Breast epithelium (tissue), 3 donors: ENCODE measurements at regions not wholly inside any gene's neighbourhood (a gene's known extent, or its start where the extent isn't known, plus 50 kb on each side); places are given as distances from the start of the nearest gene placed in this dataset.

ENCODE experiments used
- POLR2A ChIP-seq: fragments of 450-650 bp; IDR thresholded peaks from one replicate; pipeline ENCODE4 v1.6.1; 2016; ENCODE audit warnings: antibody characterized with exemption, mild to moderate bottlenecking, moderate library complexity
- POLR2AphosphoS5 ChIP-seq, 3 donors: sonication (generic); formaldehyde crosslinking; IDR thresholded peaks; one replicate each; pipeline ENCODE4 v1.6.1; 2017; ENCODE audit warnings: antibody characterized with exemption in 3 of 3
- TF ChIP-seq, protein P1 (sequence below), 3 donors: fragments of 450-650 bp; IDR thresholded peaks; one replicate each; pipeline ENCODE4 v1.5.1; 2016 to 2017; ENCODE audit warnings: antibody characterized with exemption in 3 of 3, mild to moderate bottlenecking in 3 of 3, moderate library complexity in 3 of 3

DNA sequence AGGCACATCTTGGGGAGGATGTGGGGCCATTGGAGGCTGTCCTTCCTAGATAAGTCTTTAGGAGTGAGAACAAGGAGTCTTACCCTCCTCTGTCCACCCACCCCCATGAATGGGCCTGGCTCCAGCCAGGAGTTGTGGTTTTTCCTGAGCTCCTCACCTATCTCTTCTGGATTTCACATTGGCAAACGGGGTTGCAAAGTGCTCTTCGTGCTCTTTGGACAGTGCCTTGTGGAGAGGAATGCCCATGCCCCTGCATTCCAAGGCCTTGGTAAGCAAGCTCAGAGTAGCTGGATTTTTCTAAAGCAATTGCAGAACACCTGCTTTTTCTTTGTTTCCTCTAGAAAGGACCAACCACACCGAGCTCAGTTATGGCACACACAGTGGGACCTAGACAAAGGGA, 152.1 kb upstream of the CAMK1G start:
- no peak for TF ChIP-seq POLR2AphosphoS5 (IDR thresholded peaks at IDR 0.05)
- TF ChIP-seq, protein P1, sequence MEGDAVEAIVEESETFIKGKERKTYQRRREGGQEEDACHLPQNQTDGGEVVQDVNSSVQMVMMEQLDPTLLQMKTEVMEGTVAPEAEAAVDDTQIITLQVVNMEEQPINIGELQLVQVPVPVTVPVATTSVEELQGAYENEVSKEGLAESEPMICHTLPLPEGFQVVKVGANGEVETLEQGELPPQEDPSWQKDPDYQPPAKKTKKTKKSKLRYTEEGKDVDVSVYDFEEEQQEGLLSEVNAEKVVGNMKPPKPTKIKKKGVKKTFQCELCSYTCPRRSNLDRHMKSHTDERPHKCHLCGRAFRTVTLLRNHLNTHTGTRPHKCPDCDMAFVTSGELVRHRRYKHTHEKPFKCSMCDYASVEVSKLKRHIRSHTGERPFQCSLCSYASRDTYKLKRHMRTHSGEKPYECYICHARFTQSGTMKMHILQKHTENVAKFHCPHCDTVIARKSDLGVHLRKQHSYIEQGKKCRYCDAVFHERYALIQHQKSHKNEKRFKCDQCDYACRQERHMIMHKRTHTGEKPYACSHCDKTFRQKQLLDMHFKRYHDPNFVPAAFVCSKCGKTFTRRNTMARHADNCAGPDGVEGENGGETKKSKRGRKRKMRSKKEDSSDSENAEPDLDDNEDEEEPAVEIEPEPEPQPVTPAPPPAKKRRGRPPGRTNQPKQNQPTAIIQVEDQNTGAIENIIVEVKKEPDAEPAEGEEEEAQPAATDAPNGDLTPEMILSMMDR (IDR thresholded peaks at IDR 0.05): no peak
- no peak for TF ChIP-seq POLR2A
